ENCODE measurements at regions not wholly inside any gene's neighbourhood (a gene's known extent, or its start where the extent isn't known, plus 50 kb on each side); places are given as distances from the start of the nearest gene placed in this dataset.

DNA sequence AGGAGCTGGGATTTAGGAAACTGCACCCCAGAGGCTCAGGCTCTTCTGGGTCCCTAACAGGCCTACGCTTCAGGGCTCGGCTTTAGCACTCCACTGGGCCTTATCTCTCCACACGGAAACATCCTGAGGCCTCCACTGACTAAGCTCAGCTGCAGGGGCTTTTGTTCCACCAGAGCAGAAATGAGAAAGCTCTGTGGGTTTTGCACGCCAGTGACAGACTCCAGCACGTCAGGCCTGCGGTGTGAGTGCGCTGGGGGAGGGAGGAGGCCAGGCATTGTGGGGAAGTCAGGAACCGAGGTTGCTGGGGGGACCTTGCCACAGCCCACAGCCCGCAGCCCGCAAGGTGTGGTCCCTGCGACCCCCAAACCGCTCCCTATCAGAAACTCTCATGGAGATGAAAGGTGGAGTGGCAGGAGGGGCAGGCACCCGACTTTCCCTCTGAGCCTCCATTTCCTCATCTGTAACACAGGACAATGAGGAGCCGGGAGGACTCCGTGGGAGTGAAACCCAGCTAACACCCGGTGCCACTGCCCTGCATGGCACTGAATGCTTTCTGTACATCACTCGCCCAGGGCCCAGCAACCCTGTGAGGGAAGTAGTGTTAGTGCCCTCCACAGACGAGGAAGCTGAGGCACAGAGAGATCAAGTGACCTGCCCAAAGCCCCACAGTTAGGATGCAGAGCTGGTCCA lies 106.5 kb downstream of the TPRA1 start:
- no peak for DNase-seq (ENCODE audit: low read depth, low spot score)

DNA sequence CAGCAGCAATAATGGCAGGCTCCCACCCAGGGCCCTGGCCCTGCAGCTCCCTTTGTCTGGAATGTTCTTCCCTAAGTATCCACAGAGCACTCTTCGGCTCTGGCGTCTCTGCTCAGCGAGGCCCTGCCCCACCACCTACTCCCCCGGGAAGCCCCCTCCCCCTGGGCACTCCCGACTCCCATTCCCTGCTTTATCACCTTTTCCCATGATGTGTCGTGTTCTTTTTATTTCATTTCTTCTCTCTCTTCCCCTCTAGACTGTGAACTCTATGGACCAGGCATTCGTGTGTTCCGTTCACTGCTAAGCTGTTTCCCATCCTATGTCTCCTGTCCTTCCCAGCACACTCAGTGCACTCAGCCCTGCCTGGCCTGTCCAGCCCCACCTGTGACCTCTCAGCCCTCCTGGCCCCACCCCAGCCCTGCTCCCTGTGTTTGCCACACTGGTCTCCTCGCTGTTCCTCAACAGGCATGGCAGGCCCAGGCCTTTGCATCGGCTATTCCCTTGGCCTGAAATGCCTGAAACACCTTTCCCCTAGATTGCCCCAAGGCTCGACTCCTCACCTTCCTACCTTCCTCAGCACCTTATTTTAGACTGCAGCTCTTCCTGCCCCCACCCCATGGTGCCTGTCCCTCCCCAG lies 107.4 kb downstream of the TPRA1 start:
- DNase-seq (ENCODE audit: low read depth, low spot score), result no peak

DNA sequence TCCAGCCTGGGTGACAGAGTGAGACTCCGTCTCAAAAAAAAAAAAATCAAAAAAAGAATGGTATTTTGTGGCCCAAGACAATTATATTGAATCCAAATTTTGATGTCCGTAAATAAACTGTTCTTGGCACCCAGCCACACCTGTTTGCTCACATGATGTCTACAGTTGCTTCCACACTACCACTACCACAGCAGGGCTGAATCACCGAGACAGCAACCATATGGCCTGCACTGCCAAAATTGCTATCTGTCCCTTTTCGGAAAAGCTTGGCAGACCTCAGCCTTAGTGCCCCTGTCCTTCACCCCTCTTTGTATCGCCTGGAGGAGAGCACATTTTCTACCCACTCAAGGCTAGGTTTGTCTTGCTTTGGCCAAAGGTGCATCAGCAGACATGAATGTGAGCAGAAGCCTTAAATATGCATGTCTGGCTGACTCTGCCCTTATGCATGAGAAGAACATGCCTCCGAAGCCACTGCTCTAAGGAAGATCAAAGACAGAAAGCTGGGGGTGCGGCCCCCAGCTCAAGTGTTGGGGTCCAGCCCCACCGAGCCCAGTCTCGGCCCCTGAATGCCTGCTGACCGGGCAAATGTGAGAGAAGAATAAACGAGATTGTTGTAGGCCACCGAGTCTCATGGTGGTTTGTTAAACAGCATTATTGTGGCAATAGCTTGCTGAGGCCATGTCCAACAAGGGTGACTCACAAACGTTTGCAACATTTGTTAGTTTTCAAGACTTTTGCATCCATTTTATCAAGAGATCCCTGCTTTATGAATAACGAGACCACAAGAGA lies 108.1 kb downstream of the TPRA1 start:
- DNase-seq (ENCODE audit: low read depth, low spot score), result no peak

DNA sequence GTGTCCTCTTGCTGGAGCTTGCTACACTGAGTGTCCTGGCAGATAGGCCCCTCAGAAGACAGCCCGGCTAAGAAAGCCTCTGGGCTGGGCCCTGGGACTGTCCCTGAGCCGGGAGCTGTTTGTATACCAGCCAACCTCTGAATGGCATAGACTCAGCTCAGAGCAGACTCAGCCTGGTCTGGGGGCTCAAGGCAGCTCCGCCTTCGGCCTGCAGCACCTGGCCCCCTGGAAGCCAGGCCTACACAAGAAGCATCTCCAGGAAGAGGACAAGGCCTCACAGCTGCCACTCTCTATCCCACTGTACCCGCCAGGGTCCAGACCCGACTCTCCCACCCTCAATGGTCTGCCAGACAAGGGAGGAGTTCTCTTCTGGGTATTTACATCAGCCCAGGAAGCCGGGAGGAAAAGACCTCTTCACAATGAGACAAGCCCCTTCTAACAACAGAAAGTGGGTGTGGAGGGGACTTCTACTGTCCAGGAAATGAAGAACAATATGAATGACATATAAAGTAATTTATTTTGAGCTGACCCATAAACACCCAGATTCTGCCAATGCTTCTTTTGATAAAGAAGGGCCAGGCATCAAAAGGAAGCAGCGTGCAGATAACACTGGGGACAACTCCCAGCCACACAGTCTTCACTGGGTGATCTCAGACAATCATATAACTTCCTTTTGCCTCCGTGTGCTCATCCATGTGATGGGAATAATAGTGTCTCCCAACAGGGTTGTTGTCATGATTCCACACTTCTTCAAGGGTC lies 110.2 kb downstream of the TPRA1 start:
- DNase-seq (ENCODE audit: low read depth, low spot score), result no peak

DNA sequence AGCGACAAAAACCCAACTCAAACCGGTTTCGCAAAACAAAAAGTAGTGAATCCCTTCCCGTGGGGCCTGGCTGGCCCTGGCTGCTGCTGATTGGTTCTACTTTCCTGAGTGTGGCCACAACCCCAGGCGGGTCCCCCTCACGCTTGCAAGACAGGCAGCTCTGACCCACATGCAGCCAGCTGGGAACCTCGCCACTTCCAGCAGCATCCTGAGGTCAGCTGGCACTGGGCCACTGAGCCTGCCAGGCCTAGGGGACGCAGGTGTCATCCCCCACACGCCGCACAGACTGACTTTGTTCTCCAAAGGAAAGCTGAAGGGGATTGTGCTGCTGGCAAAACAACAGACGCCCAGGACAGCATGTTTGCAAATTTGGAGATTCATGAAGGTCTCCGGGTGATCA lies 111.1 kb downstream of the TPRA1 start:
- DNase-seq (ENCODE audit: low read depth, low spot score), result no peak

DNA sequence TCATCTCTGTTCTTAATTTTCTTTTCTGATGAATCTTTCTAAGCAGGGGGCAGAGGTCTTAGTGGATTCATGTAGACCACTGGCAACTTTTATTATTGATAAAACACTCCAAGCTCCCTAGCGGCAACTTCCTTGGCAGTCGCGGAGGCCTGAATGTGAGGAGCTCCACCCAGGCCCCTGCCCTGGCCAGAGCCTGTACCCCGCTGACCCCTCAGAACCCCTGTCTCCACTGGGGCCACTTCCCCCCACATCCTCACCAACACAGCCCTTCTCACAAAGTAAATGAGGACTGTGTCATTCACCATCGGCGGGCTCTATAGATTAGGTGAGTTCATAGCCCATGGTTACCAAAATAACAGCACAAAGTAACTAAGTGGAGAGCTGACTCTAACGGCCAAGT lies 111.6 kb downstream of the TPRA1 start:
- no peak for DNase-seq (ENCODE audit: low read depth, low spot score)

DNA sequence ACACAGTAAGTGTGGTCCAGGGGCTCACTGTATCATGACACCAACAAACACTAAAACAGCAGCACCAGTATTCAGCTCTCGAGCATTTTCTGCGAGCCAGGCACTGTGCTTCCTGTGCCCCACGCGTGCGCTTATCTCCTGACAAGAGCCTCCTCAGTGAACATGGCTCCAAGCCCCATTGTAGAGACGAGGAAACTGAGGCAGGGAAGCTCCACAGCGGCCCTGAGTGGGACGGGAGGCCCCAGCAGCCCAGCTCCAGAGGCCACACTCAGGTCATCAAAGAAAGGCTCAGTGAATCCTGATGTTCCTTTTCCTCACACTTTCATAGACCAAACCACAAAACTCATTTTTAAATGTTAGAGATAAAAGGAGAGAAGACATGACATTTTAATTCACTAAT lies 113.1 kb downstream of the TPRA1 start:
- no peak for DNase-seq (ENCODE audit: low read depth, low spot score)

DNA sequence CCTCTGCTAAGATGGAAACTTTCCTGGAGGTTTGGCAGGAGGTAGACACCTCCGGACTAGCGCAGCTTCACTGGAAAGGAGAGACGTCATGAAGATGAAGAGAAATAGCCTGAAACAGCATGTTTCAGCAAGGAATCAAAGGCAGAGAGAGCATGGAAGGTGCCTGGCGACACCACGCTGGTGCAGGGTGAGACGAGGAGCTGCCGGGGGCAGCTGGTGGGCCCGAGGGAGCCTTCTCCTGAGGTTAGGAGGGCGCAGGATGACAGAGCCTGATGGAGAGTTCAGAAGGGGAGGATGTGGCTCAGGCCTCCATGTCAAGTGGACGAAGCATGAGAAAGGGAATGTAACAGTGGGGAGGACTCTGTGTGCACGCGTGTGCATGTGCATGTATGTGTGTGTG lies 113.6 kb downstream of the TPRA1 start:
- DNase-seq (ENCODE audit: low read depth, low spot score), result no peak

DNA sequence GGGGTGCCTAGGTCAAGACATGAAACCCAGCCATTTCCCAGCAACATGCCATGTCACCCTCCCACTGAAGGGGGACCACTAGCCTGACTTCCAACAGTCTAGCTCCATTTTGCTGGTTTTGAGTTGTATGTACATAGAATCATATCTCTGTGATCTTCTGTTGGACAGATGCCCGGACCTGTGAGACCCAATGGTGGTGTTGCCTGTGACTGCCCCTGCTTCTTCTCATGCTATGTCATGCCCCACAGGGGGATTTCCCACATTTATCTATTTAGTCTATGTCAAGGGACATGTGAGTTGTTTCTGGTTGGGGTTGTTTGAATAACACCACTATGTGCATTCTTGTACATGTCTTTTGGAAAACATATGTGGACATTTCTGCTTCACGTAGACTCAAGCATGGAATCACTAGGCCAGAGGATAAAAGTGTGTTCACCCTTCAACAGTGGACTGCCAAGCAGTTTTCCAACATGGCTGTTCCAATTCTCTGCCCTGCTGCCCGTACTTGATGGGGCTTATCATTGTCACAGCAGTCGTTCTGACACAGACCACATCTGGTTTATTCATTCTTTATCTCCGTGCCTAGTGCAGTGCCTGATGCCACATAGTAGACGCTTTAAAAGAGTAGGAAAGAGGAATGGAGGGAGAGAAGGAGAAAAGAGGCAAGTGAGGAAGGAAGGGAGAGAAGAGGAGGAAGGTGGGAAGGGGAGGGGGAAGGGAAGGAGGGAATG lies 114.4 kb downstream of the TPRA1 start:
- DNase-seq (ENCODE audit: low read depth, low spot score), result no peak

DNA sequence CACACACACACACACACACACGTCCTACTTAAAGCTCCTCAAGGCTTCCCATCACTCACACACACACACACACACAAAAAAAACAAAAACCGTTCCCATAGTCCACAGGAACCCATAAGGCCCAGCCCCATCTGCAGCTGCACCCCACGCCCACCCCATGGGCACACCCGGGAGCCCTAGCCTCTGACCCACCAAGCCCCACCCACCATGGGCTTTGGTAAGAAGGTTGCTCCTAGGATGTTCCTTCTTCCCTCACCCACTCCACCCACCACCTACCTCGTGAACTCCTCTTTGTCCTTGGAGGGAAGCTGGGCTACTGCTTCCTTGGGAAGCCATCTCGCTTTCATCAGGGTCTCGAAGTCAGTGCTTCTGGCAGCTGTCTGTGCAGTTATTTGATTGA lies 115.1 kb downstream of the TPRA1 start:
- no peak for DNase-seq (ENCODE audit: low read depth, low spot score)

DNA sequence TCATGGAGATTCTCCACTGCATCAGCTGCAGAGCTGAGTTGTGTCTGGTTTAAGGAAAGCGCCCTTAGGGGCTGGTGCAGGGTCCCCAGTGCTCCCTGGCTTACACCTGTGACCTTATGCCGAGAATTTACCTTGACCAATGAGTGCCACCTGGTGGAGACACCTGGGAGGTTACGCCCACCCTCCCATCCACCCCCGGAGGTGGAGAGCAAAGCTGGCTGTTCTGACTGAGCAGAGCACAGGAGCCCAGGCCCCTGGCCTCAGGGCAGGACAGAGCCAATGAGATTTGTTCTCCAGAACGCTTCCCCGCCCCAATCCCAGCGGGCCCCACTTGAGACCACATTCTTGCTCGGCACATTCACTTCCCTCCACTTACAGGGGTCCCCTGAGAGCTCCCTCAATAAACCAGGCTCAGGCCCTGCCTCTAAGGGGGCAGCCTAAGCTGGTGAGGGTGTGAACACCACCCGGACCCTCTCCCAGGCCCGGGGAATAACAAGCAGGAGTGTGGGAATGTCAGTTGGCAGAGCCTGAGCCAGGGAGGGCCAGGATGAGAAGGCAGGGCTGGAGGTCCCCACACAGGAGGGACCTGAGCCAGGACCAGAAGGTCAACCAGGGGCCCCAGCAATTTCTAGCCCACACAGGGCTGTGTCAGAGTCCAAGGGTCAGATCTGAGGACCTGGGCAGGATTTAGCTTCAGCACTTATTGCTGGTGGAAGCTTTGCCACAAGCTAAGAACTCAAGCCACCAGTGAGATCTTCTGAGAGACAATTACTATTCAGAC lies 117.1 kb downstream of the TPRA1 start:
- peak; percentile 97 for DNase-seq (ENCODE audit: low read depth, low spot score)

DNA sequence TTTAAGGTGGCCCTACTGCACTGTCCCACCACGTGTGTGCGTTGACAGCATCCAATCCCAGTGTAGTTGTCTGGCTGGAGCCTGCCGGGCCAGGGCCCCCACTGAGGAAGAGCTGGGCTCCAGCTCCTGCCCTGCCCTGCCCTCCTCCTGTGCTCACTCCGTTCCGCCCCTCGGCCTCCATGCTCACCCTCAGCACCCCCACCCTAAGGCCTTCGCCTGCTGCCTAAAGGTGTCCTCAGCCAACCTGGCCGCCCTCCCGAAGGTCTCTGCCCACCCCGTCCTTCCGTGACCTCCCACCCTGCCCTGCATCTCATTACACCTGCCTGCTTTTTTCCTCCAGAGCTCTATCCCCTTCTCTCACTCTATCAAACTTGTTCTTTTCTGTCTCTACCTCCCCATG lies 118.0 kb downstream of the TPRA1 start:
- no peak for DNase-seq (ENCODE audit: low read depth, low spot score)

DNA sequence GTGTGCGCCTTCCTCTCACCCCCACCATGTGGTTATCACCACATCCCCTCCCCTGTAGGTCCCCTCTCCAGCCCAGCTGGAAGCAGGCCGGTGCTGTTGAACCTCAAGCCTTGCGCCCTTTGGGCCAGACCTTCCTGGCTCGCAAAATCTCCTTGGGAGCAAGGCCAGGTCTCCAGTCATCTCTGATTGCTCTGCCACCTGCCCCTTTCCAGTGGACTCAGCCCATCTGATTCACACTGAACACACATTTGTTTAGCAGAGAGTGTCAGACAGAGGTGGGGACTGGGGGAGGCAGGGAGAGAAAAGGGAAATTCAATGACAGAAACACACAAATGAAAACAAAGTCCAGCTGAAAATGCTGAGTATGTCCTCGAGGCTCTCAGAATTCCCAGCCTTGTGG lies 119.4 kb downstream of the TPRA1 start:
- DNase-seq (ENCODE audit: low read depth, low spot score), result no peak

DNA sequence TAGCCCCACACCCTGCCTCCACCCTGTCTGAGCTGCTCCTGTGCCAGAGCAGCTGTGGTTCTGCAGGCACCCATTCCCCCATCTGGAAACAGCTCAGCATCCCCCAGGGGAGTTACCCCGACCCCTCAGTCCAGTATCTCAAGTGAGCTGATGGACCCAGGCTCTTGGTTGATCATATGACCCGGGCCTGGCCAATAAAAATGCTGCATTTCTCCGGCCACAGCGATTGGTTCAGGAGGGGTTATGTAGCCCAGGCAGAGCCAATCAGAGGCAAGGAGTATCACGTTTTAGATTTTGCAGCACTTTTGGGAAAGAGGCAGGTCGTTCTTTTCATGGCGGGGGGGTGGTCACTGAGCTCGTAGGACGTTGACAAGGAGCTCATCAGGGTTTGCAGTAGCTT lies 120.8 kb downstream of the TPRA1 start:
- DNase-seq (ENCODE audit: low read depth, low spot score), result no peak

DNA sequence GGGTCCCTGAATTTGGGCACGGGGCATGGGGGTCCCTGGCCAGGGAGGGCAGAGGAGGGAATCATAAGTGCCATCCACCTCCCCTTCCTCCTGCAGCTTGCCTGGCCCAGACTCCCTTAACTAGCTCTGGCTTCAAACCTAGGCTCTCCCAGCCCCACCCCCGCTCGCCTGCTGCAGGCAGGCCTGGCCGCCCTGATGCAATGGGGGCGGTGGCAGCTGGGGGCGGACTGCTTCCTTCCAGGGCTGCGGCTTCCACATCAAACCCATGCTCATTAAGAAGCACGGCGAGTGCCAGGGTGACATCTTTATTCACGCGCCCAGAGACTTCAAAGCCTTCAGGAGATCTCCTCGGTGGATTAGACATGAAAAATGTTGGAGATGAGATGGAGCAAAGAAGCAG lies 123.1 kb downstream of the TPRA1 start:
- DNase-seq (ENCODE audit: low read depth, low spot score), result peak; percentile 56

DNA sequence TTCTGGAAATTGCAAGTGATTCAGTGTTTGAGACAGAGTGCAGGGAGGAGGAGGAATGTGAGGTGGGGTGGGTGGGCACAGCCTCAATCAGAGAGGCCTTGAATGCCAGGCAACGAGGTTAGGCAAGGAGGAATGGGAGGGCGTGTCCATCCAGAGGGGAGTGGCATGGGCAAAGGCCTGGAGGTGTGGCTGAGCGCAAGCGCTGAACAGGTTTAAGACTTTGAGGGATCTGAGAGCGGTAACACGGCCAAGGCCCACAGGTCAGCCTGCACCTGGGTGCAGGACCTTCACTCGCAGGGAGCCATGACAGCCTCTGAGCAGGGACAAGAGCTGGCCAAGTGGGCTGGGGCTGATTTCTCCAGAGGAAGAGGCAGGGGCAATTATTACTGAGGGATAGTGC lies 125.9 kb downstream of the TPRA1 start:
- no peak for DNase-seq (ENCODE audit: low read depth, low spot score)

DNA sequence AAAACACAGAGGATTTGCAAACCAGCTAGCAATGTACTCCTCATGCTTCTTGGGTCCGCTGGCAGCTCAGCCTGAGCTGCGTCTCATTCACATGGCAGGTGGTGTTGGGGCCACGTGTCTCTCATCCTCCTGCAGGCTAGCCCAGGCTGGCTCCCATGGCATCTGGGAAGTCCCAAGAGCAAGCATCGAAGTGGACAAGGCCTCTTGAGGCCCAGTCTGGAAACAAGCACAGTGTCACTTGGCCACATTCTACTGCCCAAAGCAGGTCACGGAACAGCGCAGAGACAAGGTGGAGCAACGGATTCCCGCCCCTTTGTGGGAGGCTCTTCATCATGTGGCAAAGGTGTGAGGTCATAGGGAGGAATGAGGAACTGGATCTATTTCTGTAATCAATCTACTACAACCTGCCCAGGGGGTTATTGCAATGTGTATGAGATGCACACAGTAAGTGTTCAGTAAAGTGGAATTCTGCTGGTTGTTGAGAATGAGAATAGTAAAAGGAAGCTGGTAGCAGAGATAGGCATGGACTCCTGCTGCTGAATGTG lies 128.3 kb downstream of the TPRA1 start:
- no peak for DNase-seq (ENCODE audit: low read depth, low spot score)

DNA sequence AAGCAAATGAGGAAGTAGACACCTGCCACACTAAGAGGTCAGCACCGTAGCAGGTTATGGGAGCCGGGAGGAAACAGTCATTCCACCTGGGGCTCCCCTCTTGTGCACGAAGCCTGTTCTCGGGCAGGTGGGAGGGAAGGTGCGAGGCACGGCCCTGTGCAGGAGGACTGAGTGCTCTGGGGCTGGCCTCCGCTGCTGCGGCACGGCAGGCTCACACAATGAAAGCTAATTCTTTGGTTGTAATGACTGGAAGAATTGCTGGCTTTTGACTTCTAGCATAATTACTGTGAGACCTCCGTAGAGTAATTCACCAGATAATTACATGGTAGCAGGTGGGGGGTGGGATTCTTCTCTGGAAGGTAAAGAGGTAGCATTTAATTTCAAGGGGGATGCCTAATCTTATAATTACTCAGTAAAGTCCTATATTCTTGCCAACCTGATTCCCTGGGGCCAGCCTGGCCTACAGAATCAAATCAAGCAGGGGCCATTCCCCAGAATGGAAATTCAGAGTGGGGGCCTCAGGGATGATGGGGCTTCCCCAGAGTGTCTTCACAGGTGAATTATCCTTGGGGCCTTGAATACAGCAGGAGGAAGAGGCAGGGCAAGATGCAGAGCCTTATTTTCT lies 129.1 kb downstream of the TPRA1 start:
- DNase-seq (ENCODE audit: low read depth, low spot score), result no peak

DNA sequence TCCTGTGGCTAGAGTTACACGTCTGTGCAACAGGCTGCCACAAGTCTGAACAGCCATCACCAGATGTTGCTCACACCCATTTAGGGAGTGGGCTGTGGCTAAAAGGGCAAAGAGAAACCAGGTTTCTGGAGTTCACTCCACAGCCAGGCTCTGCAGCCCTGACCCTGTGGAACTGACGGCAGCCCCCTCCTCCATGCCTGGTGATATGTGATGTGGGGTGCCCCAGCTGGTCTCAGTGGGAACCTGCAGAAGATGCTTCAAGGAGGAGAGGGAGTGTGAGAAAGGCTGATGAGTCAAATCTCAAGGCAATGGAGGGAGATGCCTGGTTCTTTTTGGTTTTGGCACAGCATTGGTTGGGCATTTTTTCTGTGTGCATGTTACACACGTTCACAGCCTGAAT lies 130.6 kb downstream of the TPRA1 start:
- DNase-seq (ENCODE audit: low read depth, low spot score), result no peak
